Testis (tissue), 2 donors: ENCODE measurements at regions not wholly inside any gene's neighbourhood (a gene's known extent, or its start where the extent isn't known, plus 50 kb on each side); places are given as distances from the start of the nearest gene placed in this dataset.

Experiments used
- CTCF ChIP-seq, 3 experiments: fragments of 450-650 bp in 2 of 3; fragments of 200-600 bp in 1 of 3; sonication (generic) in 1 of 3; IDR thresholded peaks; one replicate each; pipeline ENCODE4 v1.5.1; 2016 to 2019; ENCODE audit warnings: antibody characterized with exemption in 3 of 3, mild to moderate bottlenecking in 2 of 3, moderate library complexity in 1 of 3
- POLR2A ChIP-seq: fragments of 450-650 bp; IDR thresholded peaks from one replicate; pipeline ENCODE4 v1.6.1; 2017; ENCODE audit warnings: antibody characterized with exemption, mild to moderate bottlenecking, moderate library complexity

- TF ChIP-seq POLR2A (no peak), CTCF (IDR thresholded peaks at IDR 0.05) (no peak)
Measured at GRCh38 chr21:33132054-33132453, 62.1 kb downstream of the OLIG1 start.
